IPS-NIHi7 (cell line): ENCODE measurements at regions not wholly inside any gene's neighbourhood (a gene's known extent, or its start where the extent isn't known, plus 50 kb on each side); places are given as distances from the start of the nearest gene placed in this dataset.

Source experiments
- DNase-seq: peaks from one replicate; pipeline ENCODE4 v3.0.0; 2012; ENCODE audit warnings: mixed read lengths; ENCODE audit errors: extremely low spot score

- DNase-seq: no peak
Measured at GRCh38 chr3:22225161-22225560, 474.2 kb upstream of the ZNF385D start.

- no peak for DNase-seq
Measured at GRCh38 chr3:22228705-22229104, 477.7 kb upstream of the ZNF385D start.

- DNase-seq: no peak
Measured at GRCh38 chr3:22231061-22231460, 480.1 kb upstream of the ZNF385D start.

GRCh38 chr3:22236490-22237270 is 485.7 kb upstream of the ZNF385D start:
- no peak for DNase-seq

- DNase-seq: no peak
Measured at GRCh38 chr3:22239011-22239410, 488.0 kb upstream of the ZNF385D start.

- DNase-seq: no peak
Measured at GRCh38 chr3:22241110-22241509, 490.1 kb upstream of the ZNF385D start.

- DNase-seq: no peak
Measured at GRCh38 chr3:22244761-22245521, 493.9 kb upstream of the ZNF385D start.

GRCh38 chr3:22245811-22246583 is 495.0 kb upstream of the ZNF385D start:
- DNase-seq: no peak

- no peak for DNase-seq
Measured at GRCh38 chr3:22249658-22250057, 498.6 kb upstream of the ZNF385D start.

- no peak for DNase-seq
Measured at GRCh38 chr3:22257252-22257651, 506.2 kb upstream of the ZNF385D start.

GRCh38 chr3:22262386-22262785 is 511.4 kb upstream of the ZNF385D start:
- DNase-seq: no peak

GRCh38 chr3:22263042-22263441 is 512.0 kb upstream of the ZNF385D start:
- no peak for DNase-seq

GRCh38 chr3:22265403-22265802 is 514.4 kb upstream of the ZNF385D start:
- no peak for DNase-seq

GRCh38 chr3:22269831-22270230 is 518.8 kb upstream of the ZNF385D start:
- no peak for DNase-seq

- no peak for DNase-seq
Measured at GRCh38 chr3:22276351-22276750, 525.3 kb upstream of the ZNF385D start.

- no peak for DNase-seq
Measured at GRCh38 chr3:22284559-22284958, 533.5 kb upstream of the ZNF385D start.

- no peak for DNase-seq
Measured at GRCh38 chr3:22288756-22289155, 537.7 kb upstream of the ZNF385D start.

- no peak for DNase-seq
Measured at GRCh38 chr3:22292681-22293080, 541.7 kb upstream of the ZNF385D start.

GRCh38 chr3:22296601-22297000 is 545.6 kb upstream of the ZNF385D start:
- DNase-seq: no peak

- DNase-seq: no peak
Measured at GRCh38 chr3:22297436-22297835, 546.4 kb upstream of the ZNF385D start.

- peak; percentile 17 for DNase-seq
Measured at GRCh38 chr3:22306454-22306853, 555.4 kb upstream of the ZNF385D start.

- no peak for DNase-seq
Measured at GRCh38 chr3:22308871-22309270, 557.9 kb upstream of the ZNF385D start.
